Gastrocnemius medialis (tissue), 4 donors: ENCODE measurements at regions not wholly inside any gene's neighbourhood (a gene's known extent, or its start where the extent isn't known, plus 50 kb on each side); places are given as distances from the start of the nearest gene placed in this dataset.
"Not testable (repeated sequence)": the region's sequence is repeated elsewhere in the genome, so short reads cannot be mapped to it uniquely, and the experiment has no call there.

Source experiments
- ATAC-seq, 2 donors: fragments of 150-250 bp; one replicate each; pipeline ENCODE4 v1.9.1; 2016
- DNase-seq, 2 donors: peaks; one replicate each; pipeline ENCODE4 v3.0.0-alpha.2; 2019
- H3K27ac ChIP-seq, 4 donors: fragments of 200-600 bp; sonication (generic); 1 replicate in 1 of 4; 2 replicates in 3 of 4; pipeline ENCODE4 v1.5.1; 2016 to 2018; ENCODE audit warnings: mild to moderate bottlenecking in 2 of 4, moderate library complexity in 1 of 4
- H3K27me3 ChIP-seq, 3 donors: fragments of 200-600 bp; sonication (generic) in 2 of 3; 1 replicate in 1 of 3; 2 replicates in 2 of 3; pipeline versions ENCODE4 v1.5.1 to v1.6.0; 2016 to 2019; ENCODE audit warnings: mild to moderate bottlenecking in 1 of 3, moderate library complexity in 1 of 3
- H3K36me3 ChIP-seq, 2 donors: fragments of 200-600 bp; sonication (generic) in 1 of 2; one replicate each; pipeline ENCODE4 v1.5.1; 2017 to 2018
- H3K4me1 ChIP-seq, 2 donors: fragments of 200-600 bp; sonication (generic) in 1 of 2; one replicate each; pipeline ENCODE4 v1.5.1; 2016 to 2017; ENCODE audit warnings: mild to moderate bottlenecking in 2 of 2
- H3K4me3 ChIP-seq, 4 donors: fragments of 200-600 bp; sonication (generic) in 3 of 4; 1 replicate in 1 of 4; 2 replicates in 3 of 4; pipeline ENCODE4 v1.5.1; 2016 to 2019; ENCODE audit warnings: mild to moderate bottlenecking in 2 of 4
- H3K9me3 ChIP-seq, 3 donors: fragments of 200-600 bp; sonication (generic) in 2 of 3; 1 replicate in 1 of 3; 2 replicates in 2 of 3; pipeline ENCODE4 v1.5.1; 2016 to 2019
- POLR2A ChIP-seq, 2 donors: fragments of 450-650 bp; IDR thresholded peaks; one replicate each; pipeline ENCODE4 v1.6.1; 2017; ENCODE audit warnings: antibody characterized with exemption in 2 of 2, mild to moderate bottlenecking in 2 of 2, moderate library complexity in 2 of 2
- in situ Hi-C, 4 donors: fragments of 200-750 bp; cut with MboI; loops; one replicate each; pipeline versions ENCODE4 v1.15.0 to v1.8.0; 2017; ENCODE audit warnings: low sequenced_read_pairs in 4 of 4
- intact Hi-C: fragments of 100-400 bp; cut with DNase I; formaldehyde crosslinking; loops from one replicate; pipeline ENCODE4 v1.15.1; 2023; ENCODE audit warnings: low total_unique reads
- TF ChIP-seq, protein P1 (sequence below), 5 experiments: fragments of 450-650 bp in 3 of 5; fragments of 200-600 bp in 2 of 5; sonication (generic) in 2 of 5; IDR thresholded peaks in 4 of 5; conservative IDR thresholded peaks in 1 of 5; 1 replicate in 4 of 5; 2 replicates in 1 of 5; pipeline ENCODE4 v1.5.1; 2016 to 2019; ENCODE audit warnings: antibody characterized with exemption in 5 of 5, mild to moderate bottlenecking in 3 of 5, moderate library complexity in 3 of 5

DNA sequence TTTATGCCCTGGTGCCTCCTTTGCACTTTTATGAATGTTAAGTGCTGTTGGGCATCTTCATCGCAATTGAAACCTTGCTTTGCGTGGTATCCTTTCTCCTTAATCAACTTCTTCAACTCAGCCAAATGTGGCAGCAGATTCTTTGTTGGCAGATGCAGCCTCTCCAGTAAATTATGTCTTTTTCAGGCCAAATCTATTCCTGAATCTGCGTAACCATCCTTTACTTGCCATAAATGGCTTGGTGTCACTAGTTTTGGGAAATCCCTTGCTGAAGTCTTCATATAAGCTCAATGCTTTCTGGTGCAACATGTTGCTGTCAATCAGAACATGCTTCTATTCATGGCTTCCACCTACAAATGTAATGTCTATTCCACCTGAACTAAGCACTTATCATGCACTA, 457.5 kb downstream of the FGF13 start:
- in situ Hi-C loops (no loop called here), intact Hi-C loops (no loop called here)
- H3K27ac ChIP-seq = no peak overlapping the region
- TF ChIP-seq, protein P1, sequence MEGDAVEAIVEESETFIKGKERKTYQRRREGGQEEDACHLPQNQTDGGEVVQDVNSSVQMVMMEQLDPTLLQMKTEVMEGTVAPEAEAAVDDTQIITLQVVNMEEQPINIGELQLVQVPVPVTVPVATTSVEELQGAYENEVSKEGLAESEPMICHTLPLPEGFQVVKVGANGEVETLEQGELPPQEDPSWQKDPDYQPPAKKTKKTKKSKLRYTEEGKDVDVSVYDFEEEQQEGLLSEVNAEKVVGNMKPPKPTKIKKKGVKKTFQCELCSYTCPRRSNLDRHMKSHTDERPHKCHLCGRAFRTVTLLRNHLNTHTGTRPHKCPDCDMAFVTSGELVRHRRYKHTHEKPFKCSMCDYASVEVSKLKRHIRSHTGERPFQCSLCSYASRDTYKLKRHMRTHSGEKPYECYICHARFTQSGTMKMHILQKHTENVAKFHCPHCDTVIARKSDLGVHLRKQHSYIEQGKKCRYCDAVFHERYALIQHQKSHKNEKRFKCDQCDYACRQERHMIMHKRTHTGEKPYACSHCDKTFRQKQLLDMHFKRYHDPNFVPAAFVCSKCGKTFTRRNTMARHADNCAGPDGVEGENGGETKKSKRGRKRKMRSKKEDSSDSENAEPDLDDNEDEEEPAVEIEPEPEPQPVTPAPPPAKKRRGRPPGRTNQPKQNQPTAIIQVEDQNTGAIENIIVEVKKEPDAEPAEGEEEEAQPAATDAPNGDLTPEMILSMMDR (IDR thresholded peaks at IDR 0.05 in 4 of 5, conservative IDR thresholded peaks at IDR 0.05 in 1 of 5) = no peak
- H3K4me1 ChIP-seq = no peaks in the 10 kb centered on the region
- H3K9me3 ChIP-seq = no peaks in the 10 kb centered on the region
- no peaks in the 10 kb centered on the region for H3K27me3 ChIP-seq
- no peak overlapping the region for H3K4me3 ChIP-seq
- H3K36me3 ChIP-seq = no peaks in the 10 kb centered on the region
- DNase-seq = no peak
- ATAC-seq = no peak

DNA sequence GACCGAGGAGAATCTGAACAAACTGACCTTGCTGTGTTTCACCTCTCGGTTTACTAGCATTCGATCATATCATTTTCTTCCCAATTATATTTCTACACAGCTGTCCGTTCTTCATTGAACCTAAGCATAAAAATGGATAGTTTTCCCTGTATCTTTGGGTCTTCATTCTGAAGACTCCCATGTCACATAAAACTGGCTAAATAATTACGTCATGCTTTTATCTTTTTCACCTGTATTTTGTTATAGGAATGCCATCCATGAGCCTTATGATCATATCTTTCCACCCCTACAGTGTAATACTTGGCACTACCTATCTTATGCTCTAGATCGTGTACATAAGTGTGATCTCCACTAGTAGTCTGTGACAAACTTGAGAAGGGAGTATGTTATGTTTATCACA, 456.1 kb downstream of the FGF13 start:
- DNase-seq (no peak), ATAC-seq (no peak)
- H3K36me3 ChIP-seq = no peaks in the 10 kb centered on the region
- H3K27me3 ChIP-seq = no peaks in the 10 kb centered on the region
- H3K9me3 ChIP-seq = no peaks in the 10 kb centered on the region
- in situ Hi-C loops (no loop called here), intact Hi-C loops (no loop called here)
- no peak overlapping the region for H3K4me3 ChIP-seq
- TF ChIP-seq POLR2A (IDR thresholded peaks at IDR 0.05) = no peak
- TF ChIP-seq, protein P1 (IDR thresholded peaks at IDR 0.05 in 4 of 5, conservative IDR thresholded peaks at IDR 0.05 in 1 of 5) = no peak
- H3K27ac ChIP-seq = no peak overlapping the region
- no peaks in the 10 kb centered on the region for H3K4me1 ChIP-seq

DNA sequence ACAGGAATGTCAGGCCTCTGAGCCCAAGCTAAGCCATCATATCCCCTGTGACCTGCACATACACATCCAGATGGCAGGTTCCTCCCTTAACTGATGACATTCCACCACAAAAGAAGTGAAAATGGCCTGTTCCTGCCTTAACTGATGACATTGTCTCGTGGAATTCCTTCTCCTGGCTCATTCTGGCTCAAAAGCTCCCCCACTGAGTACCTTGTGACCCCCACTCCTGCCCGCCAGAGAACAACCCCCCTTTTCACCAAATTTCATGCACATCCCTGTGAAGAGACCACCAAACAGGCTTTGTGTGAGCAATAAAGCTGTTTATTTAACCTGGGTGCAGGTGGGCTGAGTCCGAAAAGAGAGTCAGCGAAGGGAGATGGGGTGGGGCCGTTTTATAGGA, 447.4 kb downstream of the FGF13 start:
- ATAC-seq, DNase-seq, H3K27ac ChIP-seq, intact Hi-C loops, H3K4me1 ChIP-seq, H3K4me3 ChIP-seq, H3K36me3 ChIP-seq, H3K9me3 ChIP-seq, in situ Hi-C loops, H3K27me3 ChIP-seq: not testable (repeated sequence)

DNA sequence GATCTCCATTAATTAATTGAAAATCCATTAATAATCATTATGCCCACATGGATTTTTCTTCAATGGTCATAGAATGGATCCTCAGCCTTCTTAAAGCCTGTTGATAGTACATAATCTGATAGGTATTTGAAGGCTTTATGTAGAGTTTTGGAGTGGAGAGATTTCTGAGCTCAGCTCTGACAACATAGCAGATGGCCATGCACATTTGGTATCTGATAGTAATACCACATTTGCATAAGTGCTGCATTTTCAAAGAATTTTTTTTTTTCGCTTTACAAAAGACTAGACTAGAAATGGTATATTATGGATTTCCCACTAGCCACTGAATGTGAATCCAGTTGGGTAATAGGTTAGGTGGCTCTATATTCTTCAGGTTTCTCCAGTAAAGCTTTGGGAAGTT, 440.6 kb downstream of the FGF13 start:
- Histone ChIP-seq H3K36me3 (no peaks in the 10 kb centered on the region), H3K27ac (no peak overlapping the region), H3K4me1 (no peaks in the 10 kb centered on the region), H3K9me3 (no peaks in the 10 kb centered on the region), H3K4me3 (no peak overlapping the region), H3K27me3 (no peaks in the 10 kb centered on the region)
- in situ Hi-C loops (no loop called here), intact Hi-C loops (no loop called here)
- DNase-seq (no peak), ATAC-seq (no peak)
- TF ChIP-seq, protein P1 (IDR thresholded peaks at IDR 0.05 in 4 of 5, conservative IDR thresholded peaks at IDR 0.05 in 1 of 5) = no peak
- no peak for TF ChIP-seq POLR2A (IDR thresholded peaks at IDR 0.05)

DNA sequence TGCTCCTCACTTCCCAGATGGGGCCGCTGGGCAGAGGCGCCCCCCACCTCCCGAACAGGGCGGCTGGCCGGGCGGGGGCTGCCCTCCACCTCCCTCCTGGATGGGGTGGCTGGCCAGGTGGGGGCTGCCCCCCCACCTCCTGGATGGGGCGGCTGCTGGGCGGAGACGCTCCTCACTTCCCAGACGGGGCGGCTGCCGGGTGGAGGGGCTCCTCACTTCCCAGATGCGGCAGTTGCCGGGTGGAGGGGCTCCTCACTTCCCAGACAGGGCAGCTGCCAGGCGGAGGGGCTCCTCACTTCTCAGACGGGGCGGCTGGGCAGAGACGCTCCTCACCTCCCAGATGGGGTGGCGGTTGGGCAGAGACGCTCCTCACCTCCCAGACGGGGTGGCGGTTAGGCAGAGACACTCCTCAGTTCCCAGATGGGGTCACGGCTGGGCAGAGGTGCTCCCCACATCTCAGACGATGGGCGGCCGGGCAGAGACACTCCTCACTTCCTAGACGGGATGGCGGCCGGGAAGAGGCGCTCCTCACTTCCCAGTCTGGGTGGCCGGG, 428.8 kb downstream of the FGF13 start:
- ATAC-seq, H3K4me3 ChIP-seq, H3K27me3 ChIP-seq, H3K9me3 ChIP-seq, H3K27ac ChIP-seq, in situ Hi-C loops, H3K4me1 ChIP-seq, DNase-seq, intact Hi-C loops, H3K36me3 ChIP-seq: not testable (repeated sequence)

DNA sequence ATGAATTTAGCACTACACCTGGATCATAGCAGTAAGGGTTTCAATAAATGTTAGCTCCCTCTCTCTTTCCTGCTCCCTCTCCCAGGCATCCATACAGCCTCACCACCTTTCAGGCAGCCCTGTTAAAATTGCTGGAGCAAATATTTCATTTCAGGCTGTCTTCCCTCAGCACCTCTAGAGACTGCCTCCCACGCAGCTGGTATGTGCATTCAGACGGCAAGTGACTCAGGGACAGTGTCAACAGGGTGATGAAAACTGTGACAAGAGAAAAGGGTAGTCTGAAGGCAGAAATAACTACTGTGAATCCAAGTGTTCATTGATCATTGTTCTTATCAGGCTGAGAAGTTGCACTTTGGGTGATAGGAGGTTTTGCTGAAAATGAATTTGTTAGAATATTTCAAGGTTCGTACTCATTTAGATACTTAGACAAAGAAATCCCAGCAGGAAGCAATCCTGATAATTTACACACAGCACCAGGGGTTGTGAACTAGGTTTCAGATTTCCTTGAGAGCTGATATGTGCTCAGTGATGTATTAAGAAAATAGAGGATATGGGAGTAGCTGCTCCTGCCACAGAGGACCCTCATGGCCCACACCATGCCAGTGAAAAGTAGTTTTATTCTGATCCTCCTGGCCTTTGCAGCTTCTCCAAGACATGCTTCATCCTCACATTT, 424.2 kb downstream of the FGF13 start:
- no peaks in the 10 kb centered on the region for H3K27me3 ChIP-seq
- intact Hi-C loops = no loop called here
- ATAC-seq (no peak), DNase-seq (no peak)
- H3K27ac ChIP-seq = no peak overlapping the region
- H3K4me3 ChIP-seq = no peak overlapping the region
- H3K9me3 ChIP-seq = no peaks in the 10 kb centered on the region
- H3K36me3 ChIP-seq = no peaks in the 10 kb centered on the region
- in situ Hi-C loops = no loop called here
- H3K4me1 ChIP-seq = no peaks in the 10 kb centered on the region
- TF ChIP-seq POLR2A (IDR thresholded peaks at IDR 0.05) = no peak
- TF ChIP-seq, protein P1 (IDR thresholded peaks at IDR 0.05 in 4 of 5, conservative IDR thresholded peaks at IDR 0.05 in 1 of 5) = no peak
